NCI-H146 (cell line): ENCODE measurements at regions not wholly inside any gene's neighbourhood (a gene's known extent, or its start where the extent isn't known, plus 50 kb on each side); places are given as distances from the start of the nearest gene placed in this dataset.

Experiments used
- DNase-seq: peaks from one replicate; lab custom pipeline; 2025; lab: John Stamatoyannopoulos, UW

DNA sequence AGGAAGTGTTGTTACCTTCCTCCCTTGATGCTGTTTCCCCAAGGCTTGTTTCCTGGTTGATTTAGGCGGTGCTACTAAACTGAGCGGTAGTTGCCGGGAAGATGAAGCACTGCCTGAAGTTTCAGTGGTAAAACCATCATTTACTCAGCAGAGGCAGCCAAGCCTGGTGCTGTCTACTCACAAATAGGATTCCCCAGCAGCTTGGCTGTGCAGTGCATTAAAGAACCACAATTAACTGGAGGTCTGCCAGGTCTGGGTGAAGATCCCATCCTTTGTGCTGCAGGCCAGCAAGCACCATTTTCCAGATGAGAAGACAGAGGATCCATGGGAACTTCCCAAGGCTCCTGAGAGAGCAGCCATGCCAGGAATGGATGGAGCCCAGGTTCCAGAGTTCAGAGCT, 231.9 kb upstream of the E2F8 start:
- DNase-seq, result no peak

DNA sequence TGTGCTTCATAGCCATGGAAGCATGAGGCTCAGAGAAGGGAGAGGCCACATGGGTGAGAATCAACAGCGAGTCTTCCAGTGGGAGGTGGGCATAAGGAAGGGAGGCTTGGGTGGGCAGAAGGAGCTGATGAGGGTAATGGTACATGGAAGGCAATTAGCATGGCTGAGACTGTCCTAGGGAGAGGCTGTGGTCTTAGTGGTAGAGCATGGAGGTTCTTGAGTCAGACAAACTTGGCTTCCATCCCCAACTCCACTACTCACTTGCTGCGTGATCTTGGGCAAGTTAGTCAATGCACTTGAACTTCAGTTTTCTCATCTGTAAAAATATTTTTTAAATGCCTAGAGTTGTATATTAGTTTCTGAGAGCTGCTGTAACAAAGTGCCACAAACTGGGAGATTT, 227.2 kb upstream of the E2F8 start:
- DNase-seq, result no peak

DNA sequence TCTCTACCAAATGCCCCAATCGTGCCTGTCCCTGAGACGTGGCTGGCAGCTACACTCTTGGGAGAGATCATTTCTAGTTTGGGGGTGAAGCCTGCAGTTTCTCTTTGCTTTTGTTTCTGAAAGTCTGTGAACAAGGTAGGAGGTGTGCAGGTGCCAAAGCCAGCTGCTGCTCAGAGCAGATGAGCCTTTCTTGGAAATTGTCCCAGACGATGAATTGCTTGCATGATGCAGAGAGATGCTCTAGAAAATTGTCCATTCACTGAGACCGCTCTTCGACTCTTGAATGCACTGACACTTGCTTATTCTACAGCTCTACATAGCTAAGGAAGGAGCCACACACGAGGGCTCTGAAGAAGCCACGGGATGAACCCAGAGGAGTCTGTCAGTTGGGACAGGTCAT, 225.6 kb upstream of the E2F8 start:
- no peak for DNase-seq

DNA sequence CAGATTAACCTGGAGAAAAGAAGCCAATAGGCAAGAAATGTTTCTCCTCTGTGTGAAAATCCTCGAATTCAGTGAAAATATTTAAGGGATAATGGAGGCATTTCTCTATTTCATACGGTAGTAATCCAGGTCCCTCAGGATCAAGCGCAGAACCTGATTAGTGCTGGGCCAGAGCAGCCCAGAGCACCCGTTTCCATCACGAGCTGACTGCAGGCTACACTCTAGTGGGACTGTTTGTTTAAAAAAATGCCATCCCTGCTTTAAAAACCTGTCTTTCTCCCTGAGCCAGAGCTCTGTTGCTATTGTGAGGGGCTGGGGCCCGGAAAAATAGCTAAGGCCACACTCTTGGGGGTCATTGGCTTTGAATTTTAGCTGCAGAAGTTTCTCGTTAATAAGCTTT, 223.2 kb upstream of the E2F8 start:
- DNase-seq, result no peak

DNA sequence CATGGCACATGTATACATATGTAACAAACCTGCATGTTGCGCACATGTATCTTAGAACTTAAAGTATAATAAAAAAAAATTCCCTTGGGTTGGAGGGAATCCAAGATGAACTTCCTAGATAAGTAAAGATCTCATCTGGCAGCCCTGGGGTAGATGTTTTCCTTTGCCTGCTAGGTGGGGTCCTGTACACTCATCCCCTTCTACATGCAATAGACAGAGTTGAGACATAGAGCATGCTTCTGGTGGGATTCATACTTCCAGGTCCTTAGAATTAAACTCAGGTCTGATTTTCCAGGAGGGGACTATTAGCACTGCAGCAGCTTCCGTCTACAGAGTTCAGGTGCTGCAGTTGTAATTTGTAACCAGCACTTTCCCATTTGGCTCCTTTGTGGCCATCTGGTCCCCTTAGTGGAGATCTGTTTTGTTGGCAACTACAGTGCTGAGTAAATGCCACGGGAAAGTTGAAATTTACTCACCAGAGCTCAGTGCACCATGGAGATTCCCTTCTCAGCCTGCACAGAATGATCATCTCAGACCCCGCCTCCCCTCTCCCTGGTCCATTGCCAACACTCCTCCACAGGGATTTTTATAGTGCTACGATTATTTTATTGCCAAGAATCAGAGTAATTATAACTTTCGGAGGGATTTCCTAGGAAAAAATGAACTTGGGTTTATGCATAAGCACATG, 220.1 kb upstream of the E2F8 start:
- DNase-seq, result no peak

DNA sequence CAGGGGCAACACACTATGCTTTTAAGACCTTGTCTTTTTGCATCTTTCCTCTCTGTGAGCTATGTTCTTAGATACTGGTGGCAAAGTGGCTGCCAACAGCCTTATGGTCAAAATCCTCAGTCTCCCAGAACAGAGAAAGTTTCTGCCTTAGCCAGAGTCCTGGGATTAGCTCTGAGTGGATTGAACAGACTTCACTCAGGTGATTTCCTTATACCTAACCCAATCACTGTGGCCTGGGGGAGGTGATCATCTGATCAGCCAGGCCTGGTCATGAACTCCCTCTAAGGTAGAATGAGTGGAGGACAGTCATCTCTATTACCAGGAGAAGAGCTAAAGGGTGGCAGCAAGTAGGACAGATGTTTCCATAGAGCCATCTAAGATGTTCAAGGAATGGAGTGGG, 218.5 kb upstream of the E2F8 start:
- no peak for DNase-seq

DNA sequence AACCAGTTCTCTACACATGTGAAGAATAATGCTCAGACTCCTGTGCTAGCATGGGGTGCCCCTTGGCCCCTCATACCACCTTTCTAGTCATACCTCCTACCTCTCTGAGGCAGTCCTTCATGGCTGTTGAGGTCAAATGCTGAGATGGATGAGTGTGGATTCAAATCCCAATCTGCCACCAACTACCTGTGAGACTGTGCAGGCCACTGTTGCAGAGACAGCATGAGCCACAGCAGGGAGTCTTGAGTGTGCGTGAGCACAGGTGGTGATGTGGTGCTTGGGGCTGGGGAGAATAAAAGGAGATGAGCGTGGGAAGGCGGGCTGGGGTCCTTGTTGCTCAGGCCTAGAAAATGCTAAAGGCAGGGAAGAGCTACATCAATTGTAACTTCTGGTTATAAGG, 218.0 kb upstream of the E2F8 start:
- no peak for DNase-seq

DNA sequence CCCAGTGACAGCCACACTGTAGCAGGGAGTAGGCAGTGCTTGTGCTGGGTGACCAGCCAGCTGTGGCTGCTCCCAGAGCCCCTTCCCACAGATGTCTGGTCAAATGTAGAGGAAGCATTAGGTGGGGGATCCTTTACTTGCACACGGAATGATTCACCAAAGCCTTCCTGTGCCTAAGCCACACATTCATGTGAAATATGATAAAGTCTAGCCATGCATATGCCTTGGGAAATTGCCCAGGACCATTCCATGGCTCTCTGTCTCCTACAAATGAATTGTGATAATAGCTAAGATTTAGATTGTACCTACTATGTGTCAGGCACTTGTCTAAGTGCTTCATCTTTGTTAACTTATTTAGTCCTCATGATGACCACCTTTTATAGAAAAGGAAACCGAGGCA, 217.5 kb upstream of the E2F8 start:
- DNase-seq, result no peak

DNA sequence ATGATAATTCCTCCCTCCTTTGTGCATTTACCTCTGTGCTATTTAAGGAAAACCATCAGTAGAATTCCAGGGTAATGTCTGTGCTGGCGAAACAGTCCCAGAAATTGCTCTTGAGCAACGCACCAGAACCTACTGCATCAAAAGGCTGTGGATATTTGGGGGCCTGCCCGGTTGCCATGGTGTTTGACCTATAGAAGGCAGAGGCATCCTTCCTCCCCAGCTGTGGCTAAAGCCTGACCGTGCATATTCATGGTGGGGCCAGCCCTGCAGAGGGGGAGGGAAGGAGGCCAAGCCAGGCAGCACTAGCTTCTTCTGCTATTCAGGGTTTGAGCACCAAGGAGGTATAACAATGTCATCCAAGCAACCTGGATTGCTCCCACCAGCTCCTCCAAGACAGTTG, 215.0 kb upstream of the E2F8 start:
- no peak for DNase-seq

DNA sequence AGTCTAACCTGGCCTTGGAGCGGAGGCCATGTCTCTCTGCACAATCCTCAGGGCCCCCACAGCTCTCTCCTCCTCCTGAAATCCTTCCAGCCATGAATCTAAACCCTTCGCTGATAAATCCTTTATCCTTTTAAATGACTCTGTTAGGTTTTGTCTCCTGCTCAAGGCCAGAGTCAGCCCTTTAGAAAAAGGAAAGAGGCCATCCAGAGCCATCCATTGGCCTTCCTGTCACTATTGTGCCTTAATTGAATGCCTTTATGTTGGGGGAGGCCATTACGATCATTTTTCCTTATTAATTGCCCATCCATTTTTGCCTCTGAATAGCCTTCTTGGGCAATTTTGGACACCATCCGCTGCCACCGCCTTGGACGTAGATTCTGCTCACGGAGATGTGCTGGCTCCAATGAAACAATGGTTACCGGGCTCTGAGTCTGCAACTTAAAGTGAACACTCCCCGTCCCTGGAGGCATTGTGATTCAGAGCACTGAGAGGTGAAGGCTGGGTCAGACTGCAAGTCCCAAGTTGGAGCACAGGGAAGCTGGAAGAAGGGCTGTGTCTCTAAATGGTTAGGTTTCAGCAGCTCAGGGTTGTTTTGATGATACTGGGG, 213.0 kb upstream of the E2F8 start:
- no peak for DNase-seq

DNA sequence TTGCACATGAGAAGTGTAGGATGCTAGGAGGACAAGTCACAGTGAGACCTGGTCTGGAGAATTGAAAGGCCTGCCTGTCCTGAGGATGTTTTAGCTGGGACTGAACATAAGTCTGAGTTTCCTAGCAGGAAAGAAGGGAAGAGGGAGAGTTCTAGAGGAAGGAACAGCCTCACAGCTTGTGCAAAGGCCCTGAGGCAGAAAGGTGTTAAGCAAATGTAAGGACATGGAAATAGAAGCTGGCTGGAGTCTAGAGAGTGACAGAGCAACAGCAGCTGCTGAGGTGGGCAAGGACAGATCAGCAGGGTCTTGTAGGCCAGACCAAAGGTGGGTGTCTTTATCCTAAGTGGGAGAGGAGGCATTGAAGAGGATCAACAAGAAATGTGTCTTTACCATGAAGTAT, 210.9 kb upstream of the E2F8 start:
- no peak for DNase-seq

DNA sequence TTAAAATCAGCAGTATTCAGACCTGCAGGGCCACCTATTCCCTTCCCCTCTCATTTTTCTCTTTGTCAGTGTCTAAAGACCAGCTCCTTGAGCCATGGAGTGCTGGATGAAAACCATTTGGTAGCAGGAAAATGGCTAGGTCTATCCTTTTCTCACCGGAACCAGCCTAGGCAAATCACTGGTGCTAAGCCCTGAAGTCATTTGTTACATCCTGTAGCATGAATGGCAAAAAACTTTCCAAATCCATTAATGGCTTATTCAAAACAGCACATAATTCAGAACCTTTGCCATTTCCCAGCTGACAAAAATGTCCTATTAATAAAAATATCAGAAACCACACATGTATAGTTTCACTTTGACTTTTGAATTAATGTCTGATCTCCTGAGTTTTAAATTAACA, 209.5 kb upstream of the E2F8 start:
- DNase-seq, result no peak

DNA sequence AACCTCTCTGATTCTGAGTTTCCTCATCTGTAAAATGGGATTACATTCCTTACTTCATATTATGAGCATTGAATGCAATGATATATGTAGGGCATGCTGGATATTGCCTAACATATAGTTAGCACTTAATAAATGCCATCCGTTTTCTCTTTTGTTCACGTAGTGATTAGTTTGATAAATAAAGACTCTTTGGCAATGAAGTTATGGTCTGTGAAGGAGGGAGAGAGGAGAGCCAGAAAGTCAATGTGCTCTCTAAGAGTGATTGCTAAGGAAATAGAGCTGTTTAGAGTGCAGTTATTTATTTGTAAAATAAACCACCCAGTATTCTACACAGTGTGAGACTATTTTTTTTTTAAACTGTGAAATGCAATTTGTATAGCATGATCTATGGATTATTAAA, 207.9 kb upstream of the E2F8 start:
- DNase-seq, result no peak

DNA sequence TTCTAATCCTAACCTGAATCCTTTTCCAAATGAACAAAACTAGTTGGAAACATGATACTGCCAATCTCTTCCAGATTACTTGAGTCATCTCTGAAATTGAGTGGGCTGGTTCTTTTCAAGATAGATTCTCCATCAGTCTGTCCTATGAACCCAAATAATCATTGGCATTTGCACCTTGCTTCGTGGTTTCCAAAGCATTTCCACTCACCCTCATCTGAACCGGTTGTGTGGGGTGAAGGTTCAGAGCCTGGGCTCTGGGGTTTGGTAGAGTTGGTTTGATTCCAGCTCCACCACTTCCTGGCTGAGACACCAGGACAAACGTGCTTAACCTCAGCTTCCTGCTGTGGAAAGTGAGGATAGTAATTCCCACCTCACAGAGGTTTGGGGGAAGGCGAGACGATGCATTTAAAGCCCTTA, 206.4 kb upstream of the E2F8 start:
- DNase-seq, result no peak

DNA sequence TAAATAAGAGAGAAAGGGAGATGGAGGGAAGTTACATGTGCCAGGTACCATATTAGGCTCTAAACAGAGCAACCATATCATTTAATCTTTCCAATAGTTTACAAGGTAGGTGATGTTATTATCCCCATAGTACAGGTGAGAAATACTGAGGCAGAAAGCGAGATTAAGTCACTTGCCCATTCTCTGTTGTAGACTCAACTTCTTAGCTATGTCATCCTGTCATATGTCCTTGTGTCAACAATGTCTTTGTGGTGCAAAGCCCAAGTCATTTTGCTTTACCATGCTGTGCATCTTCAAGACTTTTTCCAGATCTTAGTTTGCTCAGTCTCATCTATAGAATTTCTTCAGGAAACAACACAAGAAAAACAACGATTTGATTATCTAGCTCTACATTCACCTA, 205.0 kb upstream of the E2F8 start:
- DNase-seq, result no peak

DNA sequence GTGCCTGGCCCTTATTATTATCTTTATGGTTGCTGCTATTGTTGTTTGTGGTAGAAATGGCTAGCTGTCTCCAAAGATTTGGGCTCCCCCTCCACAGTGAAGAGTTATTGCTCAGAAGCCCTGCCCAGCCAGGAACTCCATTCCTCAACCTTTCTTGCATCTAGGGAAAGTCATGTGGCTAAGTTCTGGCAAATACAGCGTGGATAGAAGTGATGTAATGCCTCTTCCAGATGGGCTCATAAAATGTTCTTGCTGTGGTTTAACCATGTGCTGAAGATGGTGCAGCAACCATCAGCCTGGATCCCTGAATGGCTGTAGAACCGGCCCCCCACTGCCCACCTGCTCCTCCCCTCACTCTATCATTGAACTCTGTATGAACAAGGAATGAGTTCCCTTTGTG, 203.5 kb upstream of the E2F8 start:
- no peak for DNase-seq

DNA sequence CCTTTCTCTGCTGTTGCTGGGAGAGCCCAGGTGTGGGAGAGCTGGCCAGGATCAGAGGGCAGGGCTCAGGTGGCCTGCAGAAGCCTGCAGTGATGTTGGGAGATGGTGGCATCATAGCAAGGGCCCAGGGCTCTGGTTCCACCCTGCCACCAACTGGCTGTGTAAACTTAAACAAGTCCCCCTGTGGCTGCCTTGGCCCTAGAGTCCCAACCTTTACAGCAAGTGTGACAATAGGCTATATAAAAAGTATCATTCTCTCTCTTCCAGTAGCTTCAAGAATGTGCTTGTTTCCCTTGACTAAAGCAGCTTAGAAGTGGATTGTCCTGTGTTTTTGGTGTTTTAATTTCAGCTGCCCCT, 201.8 kb upstream of the E2F8 start:
- DNase-seq, result no peak

DNA sequence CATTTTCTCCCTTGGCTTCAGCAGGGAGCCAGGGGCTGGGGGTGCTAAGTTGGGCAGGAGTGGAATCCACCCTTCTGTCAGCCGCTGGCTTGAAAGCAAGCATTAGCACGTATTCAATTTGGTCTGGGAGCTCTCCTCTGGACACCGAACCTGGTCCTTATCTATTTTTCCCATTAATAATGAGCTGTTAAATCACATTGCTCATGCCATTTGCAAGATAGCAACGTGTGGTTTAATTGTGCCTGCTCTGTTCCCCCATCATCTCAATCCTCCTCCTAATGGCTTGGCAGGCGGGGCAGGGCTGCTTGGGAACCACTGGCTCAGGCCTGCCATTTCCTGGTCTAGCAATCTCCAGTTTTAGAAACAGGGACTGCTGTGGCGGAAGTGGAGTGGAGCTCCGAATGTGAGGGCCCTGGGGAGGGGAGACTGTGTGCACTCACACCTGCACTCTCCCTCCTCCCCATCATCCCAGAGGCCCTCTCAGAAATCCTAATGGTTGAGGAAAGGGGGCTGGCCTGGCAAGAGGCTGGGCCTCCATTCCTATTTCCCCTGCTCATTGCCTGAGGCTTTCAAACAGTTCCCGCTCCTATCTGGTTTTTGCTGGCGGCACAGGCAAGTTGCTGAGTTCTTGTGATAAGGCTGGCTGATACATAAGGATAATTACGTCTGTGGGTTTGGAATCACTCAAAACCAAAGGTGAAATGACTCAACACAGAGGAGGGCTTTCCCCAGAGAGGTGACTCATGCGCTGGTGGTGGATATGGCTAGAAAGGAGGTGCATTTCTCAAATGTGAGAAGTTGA, 201.2 kb upstream of the E2F8 start:
- DNase-seq, result no peak

DNA sequence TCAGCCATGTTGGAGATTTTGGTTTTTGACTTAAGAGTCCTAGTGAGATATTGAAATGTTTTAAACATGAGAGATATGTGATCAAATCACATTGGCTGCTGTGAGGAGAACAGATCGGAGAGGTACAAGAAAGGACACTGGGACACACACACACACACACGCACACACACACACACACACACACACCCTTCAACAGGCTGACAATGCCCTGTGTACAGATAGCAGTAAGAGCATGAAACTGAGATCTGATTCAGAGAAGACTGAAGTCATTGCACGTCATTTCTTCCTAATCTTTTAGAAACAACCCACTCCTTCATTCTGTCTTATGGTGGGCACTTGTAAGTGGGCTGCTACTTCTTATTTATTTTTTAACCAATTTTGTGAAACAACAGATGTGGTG, 200.5 kb upstream of the E2F8 start:
- no peak for DNase-seq

DNA sequence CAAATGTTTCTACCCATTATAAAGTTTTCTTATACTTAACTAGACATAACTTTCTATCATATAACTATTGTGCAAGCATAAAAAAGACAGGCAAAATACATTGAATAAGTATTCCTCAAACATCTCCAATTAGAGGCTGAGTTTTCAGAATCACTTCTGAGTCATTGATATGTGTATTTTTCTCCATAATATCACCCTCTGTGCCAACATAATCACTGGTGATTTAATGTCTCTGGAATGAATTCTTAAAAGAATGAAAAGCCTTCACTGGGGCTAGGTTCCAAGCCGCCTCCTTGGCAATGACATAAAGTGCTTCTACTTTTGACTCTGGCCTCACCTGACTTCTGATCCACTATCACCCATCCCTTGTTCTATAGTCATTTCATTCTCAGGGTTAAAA, 197.0 kb upstream of the E2F8 start:
- DNase-seq, result no peak

DNA sequence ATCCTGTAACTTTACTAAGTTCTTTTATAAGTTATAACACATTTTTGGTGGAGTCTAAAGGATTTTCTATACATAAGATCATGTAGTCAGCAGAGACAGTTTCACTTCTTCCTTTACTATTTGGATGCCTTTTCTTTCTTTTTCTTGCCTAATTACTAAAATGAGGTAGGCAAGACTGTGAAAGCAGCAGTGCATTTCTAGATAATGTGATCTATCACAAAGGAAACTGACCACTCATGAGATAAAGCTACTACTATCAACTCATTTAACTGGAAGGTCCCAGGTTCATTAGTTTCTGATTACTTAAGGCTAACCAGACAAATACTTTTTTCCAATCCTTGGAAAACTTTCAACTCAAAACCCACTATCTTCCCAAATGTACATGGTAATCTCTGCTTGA, 196.2 kb upstream of the E2F8 start:
- DNase-seq, result no peak

DNA sequence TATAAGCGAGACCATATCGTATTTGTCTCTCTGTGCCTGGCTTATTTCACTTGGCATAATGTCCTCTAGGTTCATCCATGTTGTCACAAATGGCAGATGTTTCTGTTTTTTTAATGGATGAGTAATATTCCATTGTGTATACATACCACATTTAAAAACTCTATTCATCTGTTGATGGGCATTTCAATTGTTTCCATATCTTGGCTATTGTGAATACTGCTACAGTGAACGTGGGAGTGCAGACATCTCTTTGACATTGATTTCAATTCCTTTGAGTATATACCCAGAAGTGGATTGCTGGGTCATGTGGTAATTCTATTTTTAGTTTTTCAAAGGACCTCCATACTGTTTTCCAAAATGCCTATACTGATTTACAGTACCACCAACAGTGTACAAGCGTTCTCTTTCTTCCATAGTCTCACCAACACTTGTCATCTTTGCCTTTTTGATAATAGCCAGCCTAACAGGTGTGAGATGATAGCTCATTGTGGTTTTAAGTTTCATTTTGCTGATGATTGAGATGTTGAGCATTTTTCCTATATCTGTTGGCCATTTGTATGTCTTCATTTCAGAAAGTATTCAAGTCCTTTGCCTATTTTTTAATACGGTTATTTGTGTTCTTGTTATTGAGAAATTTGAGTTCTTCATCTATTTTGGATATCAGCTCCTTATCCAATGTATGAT, 194.7 kb upstream of the E2F8 start:
- no peak for DNase-seq

DNA sequence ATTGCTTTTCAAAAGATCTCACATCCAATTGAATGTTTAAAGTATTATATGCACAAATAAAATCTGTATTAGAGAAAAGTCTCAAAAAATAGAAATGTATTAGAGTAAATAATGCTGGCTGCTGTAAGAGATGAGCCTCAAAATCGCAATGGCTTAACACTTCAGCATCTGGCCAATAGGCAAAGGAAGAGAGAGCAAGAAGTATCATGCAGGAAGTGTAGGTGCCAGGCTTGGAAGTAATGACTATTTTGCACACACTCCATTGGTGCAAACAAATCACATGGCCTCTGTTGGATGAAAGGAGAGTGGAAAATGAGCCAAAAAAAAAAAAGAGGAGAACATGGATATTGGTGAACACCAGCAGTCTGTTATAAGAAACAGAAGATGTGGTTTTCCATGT, 193.0 kb upstream of the E2F8 start:
- DNase-seq, result no peak
